ENCODE measurements at regions not wholly inside any gene's neighbourhood (a gene's known extent, or its start where the extent isn't known, plus 50 kb on each side); places are given as distances from the start of the nearest gene placed in this dataset.

- TF ChIP-seq POLR2A (IDR thresholded peaks at IDR 0.05; ENCODE audit: low read length) (no peak), GATA1 (IDR thresholded peaks at IDR 0.05; ENCODE audit: low read depth, low read length) (no peak)
These were observed 209.8 kb upstream of the ATP11B start for GRCh38 chr3:182583545-182583944.
